Uterus (tissue), 2 donors: ENCODE measurements at regions not wholly inside any gene's neighbourhood (a gene's known extent, or its start where the extent isn't known, plus 50 kb on each side); places are given as distances from the start of the nearest gene placed in this dataset.

Experiments used
- POLR2A ChIP-seq, 2 donors: fragments of 450-650 bp; IDR thresholded peaks; one replicate each; pipeline ENCODE4 v1.6.1; 2016; ENCODE audit warnings: antibody characterized with exemption in 2 of 2, mild to moderate bottlenecking in 1 of 2, moderate library complexity in 1 of 2
- TF ChIP-seq, protein P1 (sequence below), 4 experiments: fragments of 200-600 bp in 2 of 4; fragments of 450-650 bp in 2 of 4; sonication (generic) in 2 of 4; IDR thresholded peaks; one replicate each; pipeline ENCODE4 v1.5.1; 2016 to 2019; ENCODE audit warnings: antibody characterized with exemption in 4 of 4, mild to moderate bottlenecking in 2 of 4, moderate library complexity in 1 of 4

DNA sequence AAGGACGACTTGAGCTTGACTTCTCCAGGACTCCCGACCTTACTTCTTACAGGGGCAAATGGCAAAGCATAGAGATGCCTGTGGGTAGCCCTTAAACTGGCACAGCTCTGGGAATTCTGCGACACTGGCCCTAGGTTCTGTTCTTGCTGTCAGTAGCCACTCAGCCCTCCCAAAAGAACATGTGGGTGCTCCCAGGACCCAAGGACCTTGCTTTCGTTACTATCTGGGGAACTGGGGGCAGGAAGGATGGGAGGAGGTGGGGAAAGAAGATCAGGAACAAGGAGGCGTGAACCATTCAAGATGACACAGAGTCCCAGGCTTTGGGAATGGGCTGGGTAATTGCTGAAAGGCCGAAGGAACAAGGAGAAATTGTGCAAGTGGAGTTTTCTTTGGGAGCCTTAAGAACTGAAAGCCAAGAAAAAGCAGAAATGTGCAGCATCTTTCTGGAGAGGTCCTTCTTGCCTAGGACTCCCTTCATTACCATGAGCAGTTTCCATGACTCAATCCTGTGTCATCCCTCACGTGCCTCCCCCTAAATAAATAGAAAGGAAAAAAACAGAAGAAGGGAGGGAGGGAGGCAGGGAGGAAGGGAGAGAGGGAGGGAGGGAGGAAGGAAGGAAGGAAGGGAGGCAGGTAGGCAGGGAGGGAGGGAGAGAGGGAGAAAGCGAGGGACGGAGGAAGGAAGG is 284.6 kb upstream of the FOXQ1 start:
- no peak for TF ChIP-seq POLR2A (IDR thresholded peaks at IDR 0.05)
- TF ChIP-seq, protein P1, sequence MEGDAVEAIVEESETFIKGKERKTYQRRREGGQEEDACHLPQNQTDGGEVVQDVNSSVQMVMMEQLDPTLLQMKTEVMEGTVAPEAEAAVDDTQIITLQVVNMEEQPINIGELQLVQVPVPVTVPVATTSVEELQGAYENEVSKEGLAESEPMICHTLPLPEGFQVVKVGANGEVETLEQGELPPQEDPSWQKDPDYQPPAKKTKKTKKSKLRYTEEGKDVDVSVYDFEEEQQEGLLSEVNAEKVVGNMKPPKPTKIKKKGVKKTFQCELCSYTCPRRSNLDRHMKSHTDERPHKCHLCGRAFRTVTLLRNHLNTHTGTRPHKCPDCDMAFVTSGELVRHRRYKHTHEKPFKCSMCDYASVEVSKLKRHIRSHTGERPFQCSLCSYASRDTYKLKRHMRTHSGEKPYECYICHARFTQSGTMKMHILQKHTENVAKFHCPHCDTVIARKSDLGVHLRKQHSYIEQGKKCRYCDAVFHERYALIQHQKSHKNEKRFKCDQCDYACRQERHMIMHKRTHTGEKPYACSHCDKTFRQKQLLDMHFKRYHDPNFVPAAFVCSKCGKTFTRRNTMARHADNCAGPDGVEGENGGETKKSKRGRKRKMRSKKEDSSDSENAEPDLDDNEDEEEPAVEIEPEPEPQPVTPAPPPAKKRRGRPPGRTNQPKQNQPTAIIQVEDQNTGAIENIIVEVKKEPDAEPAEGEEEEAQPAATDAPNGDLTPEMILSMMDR (IDR thresholded peaks at IDR 0.05): no peak
